AML-193 (cell line): ENCODE measurements at regions not wholly inside any gene's neighbourhood (a gene's known extent, or its start where the extent isn't known, plus 50 kb on each side); places are given as distances from the start of the nearest gene placed in this dataset.

Source experiments
- DNase-seq, 2 experiments: peaks; one replicate each; lab custom pipeline; 2025; lab: John Stamatoyannopoulos, UW

- no peak for DNase-seq
Observed at GRCh38 chr1:90494748-90495282, 222.3 kb downstream of the BARHL2 start.

GRCh38 chr1:90488451-90488850 is 228.7 kb downstream of the BARHL2 start:
- DNase-seq = no peak

- DNase-seq = no peak
Observed at GRCh38 chr1:90486996-90487395, 230.1 kb downstream of the BARHL2 start.

- DNase-seq = no peak
Observed at GRCh38 chr1:90486134-90486824, 230.8 kb downstream of the BARHL2 start.

GRCh38 chr1:90480271-90480835 is 236.7 kb downstream of the BARHL2 start:
- no peak for DNase-seq

- DNase-seq = no peak
Observed at GRCh38 chr1:90476994-90477393, 240.1 kb downstream of the BARHL2 start.

- DNase-seq = no peak
Observed at GRCh38 chr1:90476411-90476810, 240.7 kb downstream of the BARHL2 start.

GRCh38 chr1:90475631-90476030 is 241.5 kb downstream of the BARHL2 start:
- no peak for DNase-seq

GRCh38 chr1:90474731-90475130 is 242.4 kb downstream of the BARHL2 start:
- DNase-seq = no peak

- no peak for DNase-seq
Observed at GRCh38 chr1:90474158-90474557, 242.9 kb downstream of the BARHL2 start.

- no peak for DNase-seq
Observed at GRCh38 chr1:90472775-90473174, 244.3 kb downstream of the BARHL2 start.

- no peak for DNase-seq
Observed at GRCh38 chr1:90459570-90459969, 257.5 kb downstream of the BARHL2 start.

- no peak for DNase-seq
Observed at GRCh38 chr1:90457985-90458384, 259.1 kb downstream of the BARHL2 start.

- DNase-seq = no peak
Observed at GRCh38 chr1:90452491-90452890, 264.6 kb downstream of the BARHL2 start.

GRCh38 chr1:90443354-90443753 is 273.7 kb downstream of the BARHL2 start:
- DNase-seq = no peak

GRCh38 chr1:90435351-90435750 is 281.8 kb downstream of the BARHL2 start:
- DNase-seq = no peak

GRCh38 chr1:90434460-90434859 is 282.6 kb downstream of the BARHL2 start:
- DNase-seq = no peak

GRCh38 chr1:90417126-90417525 is 300.0 kb downstream of the BARHL2 start:
- no peak for DNase-seq

- DNase-seq = no peak
Observed at GRCh38 chr1:90414201-90414600, 302.9 kb downstream of the BARHL2 start.

- DNase-seq = no peak
Observed at GRCh38 chr1:90413519-90413918, 303.6 kb downstream of the BARHL2 start.

GRCh38 chr1:90412563-90412962 is 304.5 kb downstream of the BARHL2 start:
- no peak for DNase-seq

- no peak for DNase-seq
Observed at GRCh38 chr1:90411185-90411584, 305.9 kb downstream of the BARHL2 start.

GRCh38 chr1:90407737-90408136 is 309.4 kb downstream of the BARHL2 start:
- no peak for DNase-seq

GRCh38 chr1:90405726-90406125 is 311.4 kb downstream of the BARHL2 start:
- no peak for DNase-seq
